ENCODE measurements at regions not wholly inside any gene's neighbourhood (a gene's known extent, or its start where the extent isn't known, plus 50 kb on each side); places are given as distances from the start of the nearest gene placed in this dataset.
"Not testable (repeated sequence)": the region's sequence is repeated elsewhere in the genome, so short reads cannot be mapped to it uniquely, and the experiment has no call there.

DNA sequence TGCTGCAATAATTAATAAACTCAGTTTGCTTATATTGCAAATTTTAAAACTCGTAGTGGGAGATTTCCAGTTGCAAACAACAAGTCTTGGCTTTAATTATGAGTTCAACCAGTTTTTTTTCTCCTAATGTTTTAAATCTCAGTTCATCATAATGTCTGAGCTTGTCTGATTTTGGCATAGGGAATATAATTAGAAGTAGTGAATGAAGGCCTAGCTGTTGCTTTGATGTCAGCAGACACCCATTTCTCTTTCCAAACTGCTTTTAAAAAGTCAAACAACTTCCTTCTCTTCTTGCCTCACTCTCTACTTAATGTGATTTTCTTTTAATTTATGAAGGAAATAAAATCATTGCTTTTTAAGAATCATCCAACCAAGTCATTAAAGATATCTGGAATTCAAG lies 1462.1 kb downstream of the DPP10 start:
- no peak for DNase-seq
- peaks cover 0 to 2% (median 0%) of the 10 kb centered on the region in 3 donors for H3K27me3 Mint-ChIP-seq (ENCODE audit: low read depth in 3 of 3)
- H3K27ac Mint-ChIP-seq = no peak overlapping the region

DNA sequence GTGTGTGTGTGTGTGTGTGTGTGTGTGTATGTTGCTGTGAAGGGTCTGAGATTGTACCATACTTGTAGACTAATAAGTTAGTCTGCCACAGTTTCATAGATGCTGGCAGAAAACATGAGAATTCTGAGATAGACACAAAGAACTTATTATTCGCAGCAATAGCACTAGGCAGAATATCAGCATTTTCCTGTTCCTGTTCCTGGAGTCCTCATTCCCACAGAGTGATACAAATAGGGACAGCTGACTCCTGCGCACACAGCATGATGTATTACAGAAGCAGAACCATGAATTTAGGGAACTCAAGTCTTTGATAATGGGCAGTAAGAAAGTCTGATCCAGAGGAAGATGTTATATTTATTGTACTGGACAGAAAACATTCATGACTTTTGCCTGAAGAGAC lies 1466.3 kb downstream of the DPP10 start:
- H3K27ac Mint-ChIP-seq = no peak overlapping the region
- DNase-seq = no peak
- H3K4me1 Mint-ChIP-seq = no peaks in the 10 kb centered on the region
- peaks cover 0 to 2% (median 0%) of the 10 kb centered on the region in 3 donors for H3K27me3 Mint-ChIP-seq (ENCODE audit: low read depth in 3 of 3)
- no peaks in the 10 kb centered on the region for H3K36me3 Mint-ChIP-seq
- peaks cover 18 to 65% (median 29%) of the 10 kb centered on the region in 6 donors for H3K9me3 Mint-ChIP-seq
- no peak overlapping the region for H3K4me3 Mint-ChIP-seq

More for the DNA sequence above, 1462.1 kb downstream of the DPP10 start:
- no peaks in the 10 kb centered on the region for H3K4me1 Mint-ChIP-seq
- peaks cover 0 to 5% (median 0%) of the 10 kb centered on the region in 3 donors for H3K36me3 Mint-ChIP-seq
- peaks cover 9 to 67% (median 32%) of the 10 kb centered on the region in 6 donors for H3K9me3 Mint-ChIP-seq
- H3K4me3 Mint-ChIP-seq = no peak overlapping the region

DNA sequence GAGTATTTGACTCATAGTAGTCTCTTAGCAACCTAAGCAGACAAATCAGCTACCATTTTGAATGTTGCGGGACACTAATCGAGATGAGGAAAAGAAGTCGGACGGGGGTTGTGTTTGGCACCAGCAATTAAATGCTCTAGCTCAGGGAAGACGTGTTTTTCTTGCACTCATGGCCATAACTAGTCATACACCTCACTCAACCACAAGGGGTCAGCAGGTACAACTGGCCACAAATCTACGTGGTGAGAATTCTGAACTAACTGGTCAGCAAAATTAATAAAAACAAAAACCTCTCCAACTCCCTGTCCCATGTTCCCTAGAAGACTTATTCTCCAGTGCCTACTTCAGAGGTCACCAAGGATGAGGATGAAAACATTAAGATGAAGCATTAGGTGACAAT lies 1467.8 kb downstream of the DPP10 start:
- peaks cover 0 to 2% (median 0%) of the 10 kb centered on the region in 3 donors for H3K27me3 Mint-ChIP-seq (ENCODE audit: low read depth in 3 of 3)
- no peaks in the 10 kb centered on the region for H3K4me1 Mint-ChIP-seq
- peaks cover 13 to 61% (median 23%) of the 10 kb centered on the region in 6 donors for H3K9me3 Mint-ChIP-seq
- no peak overlapping the region for H3K4me3 Mint-ChIP-seq
- no peak overlapping the region for H3K27ac Mint-ChIP-seq
- H3K36me3 Mint-ChIP-seq = no peaks in the 10 kb centered on the region
- DNase-seq = no peak

DNA sequence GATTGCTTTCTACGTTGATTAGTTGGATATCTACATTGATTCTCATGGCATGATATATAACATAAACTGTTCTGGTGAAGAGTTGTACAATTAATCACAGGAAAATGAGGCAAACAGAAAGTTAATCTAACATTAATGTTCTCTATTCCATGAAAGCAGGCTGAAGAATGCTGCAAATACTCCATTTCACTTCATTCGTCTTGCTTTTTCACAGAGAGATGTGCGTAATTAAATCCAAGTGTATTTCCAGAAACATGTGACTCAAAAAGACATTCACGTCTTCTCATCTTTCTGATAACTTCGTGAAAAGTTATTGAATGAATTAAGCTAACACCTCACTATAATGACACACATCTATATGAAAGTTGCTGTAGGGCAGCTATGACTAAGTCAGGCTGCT lies 1471.5 kb downstream of the DPP10 start:
- Mint-ChIP-seq H3K4me3 (no peak overlapping the region), H3K27ac (no peak overlapping the region), H3K4me1 (no peaks in the 10 kb centered on the region), H3K36me3 (no peaks in the 10 kb centered on the region), H3K9me3 (peaks cover 12 to 58% (median 31%) of the 10 kb centered on the region in 6 donors), H3K27me3 (ENCODE audit: low read depth in 3 of 3) (no peaks in the 10 kb centered on the region)
- DNase-seq = no peak

DNA sequence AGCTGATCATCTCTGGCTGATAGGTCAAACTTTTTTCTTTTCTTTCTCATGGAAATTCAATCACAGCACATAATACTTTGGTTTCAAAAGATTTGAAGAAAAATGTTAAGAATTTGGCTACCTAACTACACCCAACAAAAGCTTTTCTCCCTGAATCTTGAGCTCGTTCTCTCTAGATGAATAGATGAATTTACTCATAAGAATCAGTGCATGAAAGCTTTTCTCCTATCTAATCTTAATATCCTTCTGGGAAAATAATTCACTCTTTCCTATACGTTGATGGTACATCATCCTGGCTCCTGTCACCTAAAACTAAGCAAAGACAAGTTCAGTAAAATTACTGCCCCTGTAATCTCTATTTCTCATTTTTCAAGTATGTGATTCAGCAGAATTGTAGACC lies 1479.1 kb downstream of the DPP10 start:
- peaks cover 0 to 7% (median 0%) of the 10 kb centered on the region in 3 donors for H3K36me3 Mint-ChIP-seq
- no peaks in the 10 kb centered on the region for H3K4me1 Mint-ChIP-seq
- peaks cover 3 to 65% (median 33%) of the 10 kb centered on the region in 6 donors for H3K9me3 Mint-ChIP-seq
- H3K27me3 Mint-ChIP-seq (ENCODE audit: low read depth in 3 of 3) = peaks cover 0 to 3% (median 0%) of the 10 kb centered on the region in 3 donors
- no peak overlapping the region for H3K4me3 Mint-ChIP-seq
- DNase-seq = no peak
- no peak overlapping the region for H3K27ac Mint-ChIP-seq

DNA sequence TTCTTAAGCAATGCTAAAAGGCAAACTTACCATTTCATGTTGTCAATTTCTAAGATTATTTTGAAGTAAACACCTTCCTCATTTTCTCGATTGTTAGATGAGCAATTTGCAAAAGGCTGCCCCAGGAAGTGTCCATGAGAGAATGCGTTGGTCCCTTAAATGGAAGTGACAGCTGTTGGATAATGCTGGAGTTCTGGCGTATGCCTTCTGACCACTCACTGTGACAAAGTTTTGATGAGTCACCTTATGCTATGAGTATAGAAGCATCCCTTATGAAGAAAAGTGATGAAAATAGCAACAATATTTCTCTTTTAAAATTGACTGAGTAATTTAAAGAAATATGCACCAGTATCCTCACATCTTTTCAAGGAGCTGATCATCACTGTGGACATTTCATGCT lies 1497.5 kb downstream of the DPP10 start:
- no peak overlapping the region for H3K4me3 Mint-ChIP-seq
- H3K27ac Mint-ChIP-seq = no peak overlapping the region
- peaks cover 15 to 52% (median 17%) of the 10 kb centered on the region in 6 donors for H3K9me3 Mint-ChIP-seq
- DNase-seq = no peak
- peaks cover 0 to 3% (median 0%) of the 10 kb centered on the region in 3 donors for H3K27me3 Mint-ChIP-seq (ENCODE audit: low read depth in 3 of 3)
- no peaks in the 10 kb centered on the region for H3K36me3 Mint-ChIP-seq
- H3K4me1 Mint-ChIP-seq = no peaks in the 10 kb centered on the region

DNA sequence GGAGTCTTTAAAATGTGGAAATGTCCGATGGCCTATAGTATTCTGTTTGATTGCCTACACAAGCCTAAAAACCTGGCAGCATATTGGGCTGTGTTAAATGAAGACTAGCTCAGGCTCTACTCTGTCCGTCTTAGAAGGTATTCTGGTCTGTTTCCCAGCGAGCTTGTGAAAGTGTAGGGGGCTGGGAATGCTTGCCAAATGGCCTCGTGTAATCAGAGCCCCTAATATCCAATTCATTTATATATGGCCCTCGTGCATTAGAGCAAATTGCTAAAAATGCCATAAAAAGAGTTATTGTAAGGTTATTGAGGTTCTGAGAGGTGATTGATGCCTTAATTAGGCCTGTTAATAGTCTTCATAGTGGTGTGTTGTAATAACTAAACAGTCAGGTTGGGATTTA lies 1500.4 kb downstream of the DPP10 start:
- Mint-ChIP-seq H3K27ac (no peak overlapping the region), H3K4me3 (no peak overlapping the region), H3K36me3 (no peaks in the 10 kb centered on the region), H3K9me3 (peaks cover 8 to 46% (median 16%) of the 10 kb centered on the region in 6 donors), H3K4me1 (no peaks in the 10 kb centered on the region), H3K27me3 (ENCODE audit: low read depth in 3 of 3) (peaks cover 0 to 3% (median 0%) of the 10 kb centered on the region in 3 donors)
- no peak for DNase-seq

DNA sequence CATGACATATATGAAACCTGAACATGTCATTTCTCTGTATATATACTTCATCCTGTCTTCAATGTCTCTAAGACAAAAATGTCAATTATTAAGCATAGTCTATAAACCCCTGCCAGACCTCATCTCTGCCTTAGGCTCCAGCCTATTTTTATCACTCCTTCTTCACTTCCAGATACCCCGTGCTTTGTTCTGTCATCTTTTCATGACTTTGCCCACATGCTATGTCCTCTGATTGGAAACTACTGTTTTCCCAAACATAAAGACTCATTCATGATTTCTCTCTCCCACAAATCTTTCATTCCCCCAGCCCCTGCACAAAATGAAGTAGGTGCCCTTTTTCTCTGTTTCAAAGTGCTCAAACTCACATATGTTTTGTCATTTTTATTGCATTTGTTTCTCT lies 1503.9 kb downstream of the DPP10 start:
- no peak overlapping the region for H3K4me3 Mint-ChIP-seq
- H3K36me3 Mint-ChIP-seq = no peaks in the 10 kb centered on the region
- H3K27ac Mint-ChIP-seq = no peak overlapping the region
- no peaks in the 10 kb centered on the region for H3K4me1 Mint-ChIP-seq
- H3K9me3 Mint-ChIP-seq = peaks cover 3 to 38% (median 26%) of the 10 kb centered on the region in 6 donors
- no peak for DNase-seq
- H3K27me3 Mint-ChIP-seq (ENCODE audit: low read depth in 3 of 3) = peaks cover 0 to 2% (median 0%) of the 10 kb centered on the region in 3 donors

DNA sequence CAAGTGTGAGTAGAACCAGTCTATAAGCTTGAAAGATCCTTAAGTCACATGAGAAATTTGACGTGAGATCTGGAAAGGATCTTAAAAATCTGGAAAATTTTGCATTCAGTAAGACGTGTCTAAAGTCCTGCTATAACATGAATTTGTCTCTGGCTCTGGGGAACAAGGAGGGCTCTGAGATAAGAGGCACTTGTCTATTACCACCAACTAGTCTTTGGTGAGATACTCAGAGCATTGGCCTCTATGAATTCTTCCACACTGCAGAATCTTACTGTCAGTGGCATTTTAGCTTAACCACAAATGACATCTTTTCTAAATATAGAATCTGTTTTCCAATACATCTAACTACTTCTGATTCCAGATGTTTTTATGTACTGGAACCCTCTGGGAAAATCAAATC lies 1504.5 kb downstream of the DPP10 start:
- no peak for DNase-seq
- Mint-ChIP-seq H3K27ac (no peak overlapping the region), H3K27me3 (ENCODE audit: low read depth in 3 of 3) (peaks cover 0 to 2% (median 0%) of the 10 kb centered on the region in 3 donors), H3K36me3 (no peaks in the 10 kb centered on the region), H3K9me3 (peaks cover 3 to 33% (median 26%) of the 10 kb centered on the region in 6 donors), H3K4me1 (no peaks in the 10 kb centered on the region), H3K4me3 (no peak overlapping the region)

DNA sequence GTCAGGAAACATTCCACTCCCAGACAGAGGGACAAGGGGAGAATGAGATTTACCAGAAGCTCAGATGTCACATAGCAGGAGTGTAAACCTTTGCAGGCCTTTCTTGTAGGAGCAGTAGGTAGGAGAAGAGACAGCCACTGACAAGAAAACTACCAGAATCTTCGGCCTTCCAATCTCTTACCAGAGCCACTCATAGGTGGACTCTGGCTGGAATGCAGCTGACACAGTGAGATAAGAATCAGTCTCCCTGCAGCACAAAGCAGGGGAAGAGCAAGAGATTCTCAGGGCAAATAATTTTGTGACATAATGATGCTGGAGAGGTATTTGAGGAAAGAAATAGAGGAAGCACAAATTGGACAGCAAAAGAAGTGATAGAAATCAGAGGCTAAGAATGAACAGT lies 1534.5 kb downstream of the DPP10 start:
- no peaks in the 10 kb centered on the region for H3K4me1 Mint-ChIP-seq
- H3K27me3 Mint-ChIP-seq (ENCODE audit: low read depth in 3 of 3) = peaks cover 0 to 5% (median 0%) of the 10 kb centered on the region in 3 donors
- no peak for DNase-seq
- no peak overlapping the region for H3K27ac Mint-ChIP-seq
- H3K9me3 Mint-ChIP-seq = peaks cover 30 to 79% (median 52%) of the 10 kb centered on the region in 6 donors
- no peak overlapping the region for H3K4me3 Mint-ChIP-seq
- H3K36me3 Mint-ChIP-seq = no peaks in the 10 kb centered on the region

DNA sequence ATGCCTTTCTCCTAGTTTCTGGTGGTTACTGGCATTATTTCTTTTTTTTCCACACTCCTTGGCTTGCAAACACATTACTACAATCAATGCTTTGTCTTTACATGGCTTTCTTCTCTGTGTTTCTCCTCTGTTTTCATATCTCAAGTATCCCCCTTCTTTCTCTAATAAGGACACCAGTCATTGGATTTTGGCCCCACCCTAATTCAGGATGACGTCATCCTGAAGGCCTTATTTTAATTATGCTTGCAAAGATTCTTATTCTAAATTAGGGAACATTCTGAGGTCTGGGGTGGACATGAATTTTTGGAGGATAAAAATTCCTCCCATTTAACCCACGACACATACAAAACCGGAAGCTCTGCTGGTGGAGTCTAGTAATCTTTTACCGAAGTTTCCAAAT lies 1556.6 kb downstream of the DPP10 start:
- Mint-ChIP-seq H3K4me1 (no peaks in the 10 kb centered on the region), H3K4me3 (no peak overlapping the region), H3K27ac (no peak overlapping the region), H3K27me3 (ENCODE audit: low read depth in 3 of 3) (peaks cover 0 to 2% (median 0%) of the 10 kb centered on the region in 3 donors), H3K36me3 (no peaks in the 10 kb centered on the region), H3K9me3 (peaks cover 18 to 72% (median 34%) of the 10 kb centered on the region in 6 donors)
- DNase-seq = no peak

DNA sequence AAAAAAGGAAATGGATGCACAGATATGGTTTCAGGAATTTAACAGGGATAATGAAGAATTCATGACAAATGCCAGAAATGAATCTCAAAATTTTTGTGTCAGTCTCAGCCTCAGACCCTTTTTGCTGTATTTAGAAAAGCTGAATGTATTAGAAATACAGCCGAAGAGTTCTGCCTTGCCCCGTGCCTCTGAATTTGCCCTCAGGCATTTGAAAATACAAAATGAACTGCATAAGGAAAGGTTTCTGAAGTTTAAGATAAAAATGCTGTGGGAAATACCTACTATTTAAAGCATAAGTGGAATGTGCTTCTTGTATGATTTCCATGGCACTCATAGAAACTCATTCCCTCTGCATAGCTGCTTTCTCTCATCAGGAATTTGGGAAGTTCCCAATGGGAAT lies 1580.6 kb downstream of the DPP10 start:
- no peak for DNase-seq
- Mint-ChIP-seq H3K9me3 (peaks cover 18 to 50% (median 30%) of the 10 kb centered on the region in 6 donors), H3K4me1 (no peaks in the 10 kb centered on the region), H3K27me3 (ENCODE audit: low read depth in 3 of 3) (no peaks in the 10 kb centered on the region), H3K36me3 (no peaks in the 10 kb centered on the region), H3K27ac (no peak overlapping the region), H3K4me3 (no peak overlapping the region)

DNA sequence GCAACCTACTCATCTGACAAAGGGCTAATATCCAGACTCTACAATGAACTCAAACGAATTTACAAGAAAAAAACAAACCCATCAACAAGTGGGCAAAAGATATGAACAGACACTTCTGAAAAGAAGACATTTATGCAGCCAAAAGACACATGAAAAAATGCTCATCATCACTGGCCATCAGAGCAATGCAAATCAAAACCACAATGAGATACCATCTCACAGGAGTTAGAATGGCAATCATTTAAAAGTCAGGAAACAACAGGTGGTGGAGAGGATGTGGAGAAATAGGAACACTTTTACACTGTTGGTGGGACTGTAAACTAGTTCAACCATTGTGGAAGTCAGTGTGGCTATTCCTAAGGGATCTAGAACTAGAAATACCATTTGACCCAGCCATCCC lies 1596.3 kb downstream of the DPP10 start:
- H3K36me3 Mint-ChIP-seq; H3K4me1 Mint-ChIP-seq; H3K27ac Mint-ChIP-seq; DNase-seq; H3K27me3 Mint-ChIP-seq (ENCODE audit: low read depth in 3 of 3); H3K4me3 Mint-ChIP-seq: not testable (repeated sequence)
- peaks cover 8 to 45% (median 27%) of the 10 kb centered on the region in 6 donors for H3K9me3 Mint-ChIP-seq

DNA sequence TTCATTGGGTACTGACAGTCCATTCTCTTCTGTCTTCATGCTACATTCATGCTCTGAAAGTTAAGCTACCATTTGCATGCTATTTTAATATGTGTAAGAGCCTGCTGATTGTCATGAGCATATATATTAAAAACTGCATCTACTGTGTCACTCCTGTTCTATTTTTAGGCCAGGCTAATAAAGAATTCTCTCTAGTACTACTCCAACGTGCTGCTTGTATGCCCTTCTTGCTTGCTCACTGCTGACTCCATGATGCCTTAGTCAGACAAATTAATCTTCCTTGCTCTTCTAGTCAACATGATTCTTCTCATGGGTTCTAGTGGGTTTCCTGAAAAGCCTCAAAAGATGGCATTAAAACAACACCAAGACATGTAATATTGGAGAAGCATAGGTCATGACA lies 1600.1 kb downstream of the DPP10 start:
- Mint-ChIP-seq H3K4me1 (no peaks in the 10 kb centered on the region), H3K9me3 (peaks cover 4 to 48% (median 31%) of the 10 kb centered on the region in 6 donors), H3K4me3 (no peak overlapping the region), H3K27me3 (ENCODE audit: low read depth in 3 of 3) (no peaks in the 10 kb centered on the region), H3K27ac (no peak overlapping the region), H3K36me3 (peaks cover 0 to 3% (median 0%) of the 10 kb centered on the region in 3 donors)
- DNase-seq = no peak

DNA sequence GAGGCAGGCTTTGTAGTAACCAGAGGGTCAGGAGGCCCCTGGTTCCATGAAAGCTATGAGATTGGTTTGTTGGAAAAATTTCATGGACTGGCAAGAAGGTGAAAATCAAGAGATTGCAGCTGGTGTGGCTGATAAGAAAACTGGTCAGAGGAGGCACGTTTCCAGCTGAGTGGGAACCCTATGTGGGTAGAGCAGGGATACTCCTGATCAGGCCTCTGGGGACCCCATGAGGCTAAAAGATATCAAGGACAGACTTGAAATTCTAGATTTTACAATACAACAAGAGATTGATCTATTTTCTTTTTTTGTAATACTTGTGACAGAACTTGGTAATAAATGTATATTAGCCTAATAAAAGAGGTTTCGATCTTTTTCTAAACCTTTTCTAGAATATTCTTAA lies 1615.1 kb downstream of the DPP10 start:
- peaks cover 8 to 35% (median 29%) of the 10 kb centered on the region in 6 donors for H3K9me3 Mint-ChIP-seq
- H3K27ac Mint-ChIP-seq = no peak overlapping the region
- peaks cover 0 to 2% (median 0%) of the 10 kb centered on the region in 3 donors for H3K27me3 Mint-ChIP-seq (ENCODE audit: low read depth in 3 of 3)
- DNase-seq = no peak
- no peaks in the 10 kb centered on the region for H3K4me1 Mint-ChIP-seq
- H3K36me3 Mint-ChIP-seq = peaks cover 0 to 3% (median 0%) of the 10 kb centered on the region in 3 donors
- H3K4me3 Mint-ChIP-seq = no peak overlapping the region

All from immature natural killer cell (primary cell).